ENCODE measurements at regions not wholly inside any gene's neighbourhood (a gene's known extent, or its start where the extent isn't known, plus 50 kb on each side); places are given as distances from the start of the nearest gene placed in this dataset.

- no CpG with 5 or more reads among the region's 3 CpGs for WGBS (ENCODE audit: insufficient coverage)
- H3K9ac ChIP-seq (ENCODE audit: low read length) = no peak overlapping the region
- POLR2A ChIA-PET = no interaction called here
- no peak overlapping the region for H3K4me2 ChIP-seq (replicated peaks; ENCODE audit: low read depth, low read length, poor library complexity, severe bottlenecking)
- no peak for DNase-seq
- H3K36me3 ChIP-seq (replicated peaks in 1 of 2; ENCODE audit: control extremely low read depth in 1 of 2, control insufficient read depth in 1 of 2, extremely low read depth in 1 of 2, insufficient read depth in 2 of 2, low read length in 1 of 2) = no peaks in the 10 kb centered on the region
- TF ChIP-seq EZH2 (IDR thresholded peaks at IDR 0.05; ENCODE audit: borderline replicate concordance, insufficient read depth, low read depth, low read length, poor library complexity, severe bottlenecking) = no peak
- TF ChIP-seq CTCF (IDR thresholded peaks at IDR 0.05) = no peak
- Mint-ChIP-seq H3K27me3 (peaks cover 7% of the 10 kb centered on the region), H3K4me3 (no peak overlapping the region), H3K4me1 (no peaks in the 10 kb centered on the region), H3K27ac (no peak overlapping the region), H3K9me3 (ENCODE audit: insufficient read depth) (no peaks in the 10 kb centered on the region)
- no peaks in the 10 kb centered on the region for H4K20me1 ChIP-seq (ENCODE audit: control insufficient read depth, insufficient read depth, low read length, poor library complexity, severe bottlenecking)
- no peaks in the 10 kb centered on the region for H3K4me1 ChIP-seq (ENCODE audit: control insufficient read depth in 2 of 2, insufficient read depth in 2 of 2, low read length in 2 of 2)
- no peaks in the 10 kb centered on the region for H3K9me3 ChIP-seq (ENCODE audit: control extremely low read depth in 1 of 3, control insufficient read depth in 2 of 3, insufficient read depth in 1 of 3, low read length in 2 of 3)
- CTCF ChIA-PET = no interaction called here
- H2AFZ ChIP-seq (ENCODE audit: insufficient read depth, low read depth, low read length, poor library complexity, severe bottlenecking) = no peak overlapping the region
- no peaks in the 10 kb centered on the region for H3K27me3 ChIP-seq (replicated peaks in 1 of 4; ENCODE audit: control extremely low read depth in 1 of 4, control insufficient read depth in 3 of 4, insufficient read depth in 4 of 4, low read length in 3 of 4)
- no peak for ATAC-seq (ENCODE audit: low read depth)
- H3K79me2 ChIP-seq (ENCODE audit: control insufficient read depth, insufficient read depth, low read length) = no peaks in the 10 kb centered on the region
- intact Hi-C loops (cut with micrococcal nuclease) = no loop called here
- H3K4me3 ChIP-seq (ENCODE audit: control extremely low read depth in 1 of 5, extremely low read depth in 1 of 5, insufficient read depth in 1 of 5, low read depth in 2 of 5, low read length in 4 of 5) = no peak overlapping the region
- H3K27ac ChIP-seq (ENCODE audit: low read length in 2 of 2) = no peak overlapping the region
Observed at GRCh38 chr7:115332691-115333090, 410.8 kb downstream of the MDFIC start.

GRCh38 chr7:115329006-115329405 is 407.1 kb downstream of the MDFIC start:
- ChIA-PET CTCF (no interaction called here), POLR2A (no interaction called here)
- H3K9ac ChIP-seq (ENCODE audit: low read length) = no peak overlapping the region
- H3K27me3 Mint-ChIP-seq = no peaks in the 10 kb centered on the region
- H3K27ac Mint-ChIP-seq = no peak overlapping the region
- no peaks in the 10 kb centered on the region for H3K4me1 Mint-ChIP-seq
- no peaks in the 10 kb centered on the region for H4K20me1 ChIP-seq (ENCODE audit: control insufficient read depth, insufficient read depth, low read length, poor library complexity, severe bottlenecking)
- H3K27me3 ChIP-seq (replicated peaks in 1 of 4; ENCODE audit: control extremely low read depth in 1 of 4, control insufficient read depth in 3 of 4, insufficient read depth in 4 of 4, low read length in 3 of 4) = no peaks in the 10 kb centered on the region
- intact Hi-C loops (cut with micrococcal nuclease) = no loop called here
- H3K36me3 ChIP-seq (replicated peaks in 1 of 2; ENCODE audit: control extremely low read depth in 1 of 2, control insufficient read depth in 1 of 2, extremely low read depth in 1 of 2, insufficient read depth in 2 of 2, low read length in 1 of 2) = no peaks in the 10 kb centered on the region
- no peak overlapping the region for H3K4me2 ChIP-seq (replicated peaks; ENCODE audit: low read depth, low read length, poor library complexity, severe bottlenecking)
- H3K4me3 ChIP-seq (ENCODE audit: control extremely low read depth in 1 of 5, extremely low read depth in 1 of 5, insufficient read depth in 1 of 5, low read depth in 2 of 5, low read length in 4 of 5) = no peak overlapping the region
- no peak overlapping the region for H3K4me3 Mint-ChIP-seq
- no peak overlapping the region for H3K27ac ChIP-seq (ENCODE audit: low read length in 2 of 2)
- TF ChIP-seq CTCF (IDR thresholded peaks at IDR 0.05) = no peak
- TF ChIP-seq EZH2 (IDR thresholded peaks at IDR 0.05; ENCODE audit: borderline replicate concordance, insufficient read depth, low read depth, low read length, poor library complexity, severe bottlenecking) = no peak
- H3K79me2 ChIP-seq (ENCODE audit: control insufficient read depth, insufficient read depth, low read length) = no peaks in the 10 kb centered on the region
- DNase-seq (no peak), ATAC-seq (ENCODE audit: low read depth) (no peak)
- H3K9me3 Mint-ChIP-seq (ENCODE audit: insufficient read depth) = no peaks in the 10 kb centered on the region
- no peaks in the 10 kb centered on the region for H3K9me3 ChIP-seq (ENCODE audit: control extremely low read depth in 1 of 3, control insufficient read depth in 2 of 3, insufficient read depth in 1 of 3, low read length in 2 of 3)
- H2AFZ ChIP-seq (ENCODE audit: insufficient read depth, low read depth, low read length, poor library complexity, severe bottlenecking) = no peak overlapping the region
- WGBS (ENCODE audit: insufficient coverage) = no CpG with 5 or more reads among the region's 2 CpGs
- no peaks in the 10 kb centered on the region for H3K4me1 ChIP-seq (ENCODE audit: control insufficient read depth in 2 of 2, insufficient read depth in 2 of 2, low read length in 2 of 2)
